ENCODE measurements at regions not wholly inside any gene's neighbourhood (a gene's known extent, or its start where the extent isn't known, plus 50 kb on each side); places are given as distances from the start of the nearest gene placed in this dataset.
"Not testable (repeated sequence)": the region's sequence is repeated elsewhere in the genome, so short reads cannot be mapped to it uniquely, and the experiment has no call there.

DNA sequence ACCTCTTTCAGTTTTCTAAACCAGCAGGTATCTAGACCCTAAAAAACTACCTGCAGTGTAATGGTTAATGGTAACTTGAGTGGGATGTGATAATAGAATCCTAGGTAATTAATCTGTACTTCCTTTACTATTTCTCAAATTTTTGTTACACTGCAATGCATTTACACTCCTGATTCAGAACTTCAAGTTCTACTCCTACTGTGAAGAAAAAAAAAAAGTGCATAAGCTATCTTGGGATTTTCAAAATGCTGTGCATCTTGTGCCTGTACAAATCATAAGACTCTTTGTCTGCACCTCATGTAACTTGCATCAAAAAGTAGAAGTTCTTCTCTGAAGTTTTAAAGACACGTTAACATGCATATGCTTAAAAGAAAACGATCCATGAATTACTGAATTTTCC lies 554.1 kb downstream of the CETN3 start:
- DNase-seq (ENCODE audit: low spot score): no peak

DNA sequence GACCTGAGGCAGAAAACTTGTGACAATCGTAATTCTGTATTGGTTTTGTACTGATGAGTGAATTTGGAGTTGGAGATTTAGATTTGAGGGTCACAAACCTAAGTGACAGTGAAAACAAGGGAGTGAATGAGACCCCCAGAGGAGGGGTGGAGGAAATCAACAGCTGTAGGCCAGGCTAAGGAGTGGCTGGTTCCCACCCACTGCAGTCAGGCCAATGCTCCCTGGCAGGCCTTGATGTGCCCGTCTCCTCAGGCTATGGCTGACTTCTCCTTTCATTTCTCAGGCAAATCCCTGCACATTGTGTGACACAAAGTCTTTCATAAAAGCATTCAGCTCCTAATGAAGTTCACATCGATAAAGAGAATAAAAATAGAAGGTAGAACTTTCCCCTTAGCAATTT lies 557.6 kb downstream of the CETN3 start:
- no peak for DNase-seq (ENCODE audit: low spot score)

DNA sequence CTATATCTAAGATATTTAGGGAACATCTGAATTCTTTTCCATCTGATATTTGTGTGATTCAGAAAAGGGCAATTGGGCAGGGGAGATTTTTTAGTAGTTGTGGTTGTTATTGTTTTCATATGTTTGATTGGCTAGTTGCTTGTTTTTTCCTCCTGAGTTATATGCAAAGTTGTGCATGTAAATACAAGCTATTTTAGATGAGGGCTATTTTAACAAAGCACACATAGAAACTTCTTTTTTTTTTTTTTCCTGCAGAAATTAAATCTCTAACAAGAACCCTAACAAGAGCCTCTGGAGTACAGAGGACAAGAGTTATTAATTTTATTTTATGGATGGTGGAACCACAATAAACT lies 559.1 kb downstream of the CETN3 start:
- DNase-seq (ENCODE audit: low spot score): no peak

DNA sequence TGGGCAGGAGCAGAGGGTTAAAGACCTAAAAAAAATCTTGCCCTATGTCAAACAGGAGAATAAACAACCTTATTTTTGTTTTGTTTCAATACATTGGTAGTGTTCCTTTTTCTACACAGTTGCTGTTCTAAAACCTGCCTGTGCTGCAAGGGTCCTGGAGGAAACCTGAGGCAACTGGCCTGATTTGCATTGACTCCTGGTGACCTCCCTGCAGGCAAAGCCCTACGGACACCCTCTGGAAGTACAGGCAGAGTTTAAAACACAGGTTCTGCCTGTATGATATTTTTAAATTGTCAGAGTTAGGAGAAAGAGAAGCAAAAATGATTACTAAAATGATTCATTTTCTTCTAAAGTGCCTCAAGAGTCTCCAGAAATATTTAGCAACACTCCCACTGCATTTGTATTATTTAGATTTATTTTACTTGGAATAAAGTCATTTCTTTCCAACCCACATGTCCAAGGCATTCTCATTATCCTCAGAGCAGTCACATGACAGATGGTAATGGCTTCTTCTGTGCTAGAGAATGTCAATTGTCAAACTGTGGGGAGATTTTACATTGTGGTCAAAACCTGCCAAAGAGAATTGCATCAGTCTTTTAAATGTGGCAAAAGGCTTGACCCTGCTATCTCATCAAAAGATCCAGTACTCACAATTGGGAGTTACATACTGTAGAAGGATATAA lies 559.6 kb downstream of the CETN3 start:
- DNase-seq (ENCODE audit: low spot score): no peak

DNA sequence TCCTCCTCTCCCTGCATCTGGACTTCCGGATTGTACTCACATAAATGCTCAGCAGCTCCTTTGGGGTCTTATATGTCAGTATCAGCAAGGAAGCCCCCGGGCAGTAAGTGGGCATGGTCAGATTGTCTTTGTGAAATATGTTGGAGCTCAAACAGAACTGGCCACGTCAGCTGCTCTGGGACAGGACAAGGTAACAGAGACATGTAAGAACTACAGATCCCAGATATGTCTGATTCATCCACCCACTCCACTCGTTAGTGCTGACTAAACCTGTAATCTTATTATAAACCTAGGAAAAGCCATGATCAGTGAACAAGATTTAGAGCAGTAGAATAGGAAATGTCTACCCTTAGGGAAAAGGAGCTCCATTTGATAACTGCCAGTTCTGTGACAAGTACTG lies 561.8 kb downstream of the CETN3 start:
- no peak for DNase-seq (ENCODE audit: low spot score)

DNA sequence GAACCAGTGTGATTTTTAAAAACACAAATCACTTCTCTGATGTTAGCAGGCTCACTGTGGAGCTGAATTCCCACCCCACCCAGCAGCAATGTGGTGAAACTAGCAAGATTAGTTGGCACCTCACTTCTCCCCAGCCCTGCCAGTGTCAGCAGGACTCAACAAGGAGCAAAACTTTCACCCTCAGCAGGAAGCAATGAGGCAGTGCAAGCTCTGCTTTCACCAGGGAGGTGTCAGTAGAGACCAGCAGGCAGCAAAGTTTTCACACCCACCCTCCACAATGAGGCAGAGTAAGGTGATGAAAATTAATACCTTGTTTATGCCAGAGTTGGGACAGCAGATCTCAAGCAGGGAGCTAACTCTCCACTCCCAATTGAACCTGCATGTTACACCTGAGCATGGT lies 565.0 kb downstream of the CETN3 start:
- no peak for DNase-seq (ENCODE audit: low spot score)

DNA sequence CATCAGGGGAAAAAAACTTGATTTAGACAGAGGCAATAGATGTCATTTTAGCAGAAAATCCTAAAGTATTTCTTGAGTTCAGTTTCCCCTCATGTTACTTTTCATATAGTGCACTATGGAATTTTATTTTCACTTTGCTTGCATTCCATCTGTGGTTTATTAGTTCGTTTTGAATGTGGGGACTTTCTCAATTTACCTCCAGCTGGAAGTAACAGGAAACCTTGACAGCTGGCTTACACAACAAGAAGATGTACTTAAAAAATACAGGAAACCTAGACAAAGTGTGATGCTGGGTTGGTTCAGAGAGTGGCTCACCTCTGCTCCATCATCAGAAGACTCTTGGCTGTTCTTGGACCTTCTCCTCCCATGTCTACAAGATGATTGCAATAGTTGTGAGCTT lies 567.0 kb downstream of the CETN3 start:
- no peak for DNase-seq (ENCODE audit: low spot score)

DNA sequence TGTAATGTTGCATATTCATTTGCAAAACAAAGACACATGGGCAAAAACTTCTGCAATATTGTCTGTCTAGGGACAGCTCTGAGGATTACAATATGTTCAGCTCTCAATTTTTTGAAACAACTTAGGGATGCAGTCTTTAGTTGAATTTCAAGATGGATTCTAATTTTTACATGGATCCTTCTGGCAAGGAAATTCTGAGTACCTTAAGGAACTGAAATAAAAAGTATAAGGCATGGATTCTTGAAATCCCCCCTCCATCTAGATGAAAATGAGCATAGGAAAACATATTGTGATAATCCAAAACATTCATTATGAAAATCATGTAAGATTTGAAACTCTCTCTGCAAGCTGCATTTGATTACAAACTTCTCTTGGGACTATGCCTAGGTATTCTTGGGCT lies 568.6 kb downstream of the CETN3 start:
- DNase-seq (ENCODE audit: low spot score): no peak

DNA sequence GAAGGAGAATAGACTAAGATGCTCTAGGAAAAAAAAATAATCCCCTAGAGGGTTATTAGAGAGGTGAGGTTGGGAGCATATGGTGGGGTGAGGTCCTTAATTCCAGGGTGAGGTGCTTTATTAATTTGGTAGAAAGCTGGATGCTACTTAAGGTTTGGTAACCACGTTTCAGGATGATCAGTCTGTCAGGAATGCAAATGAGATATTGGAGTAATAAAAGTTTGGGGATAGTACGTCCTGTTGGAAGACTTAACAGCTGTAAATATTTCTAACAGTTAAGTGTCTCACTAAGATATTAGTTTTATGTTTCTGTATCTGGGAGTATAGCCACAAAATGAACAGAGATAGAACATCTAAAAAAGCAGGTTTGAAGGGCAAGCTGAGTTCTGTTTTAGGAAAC lies 578.9 kb downstream of the CETN3 start:
- no peak for DNase-seq (ENCODE audit: low spot score)

DNA sequence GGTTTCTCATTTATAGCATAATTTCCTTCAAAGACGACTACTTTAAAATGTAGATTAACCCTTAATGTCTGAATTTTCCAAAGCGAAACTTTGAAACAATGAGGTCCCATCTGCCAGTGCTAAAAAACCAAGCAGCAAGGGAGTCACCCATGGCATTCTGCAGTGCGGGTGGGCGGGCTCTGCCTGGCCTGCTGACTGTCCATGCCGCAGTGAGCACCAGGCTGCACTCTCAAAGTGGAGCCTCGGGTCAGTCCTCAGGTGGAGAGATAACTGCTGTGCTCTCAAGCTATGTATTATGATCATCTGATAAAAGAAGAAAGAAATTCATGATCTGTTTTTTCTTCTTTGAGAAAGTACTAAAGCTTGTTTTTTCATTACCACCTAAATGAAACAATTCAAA lies 581.6 kb downstream of the CETN3 start:
- DNase-seq (ENCODE audit: low spot score): no peak

DNA sequence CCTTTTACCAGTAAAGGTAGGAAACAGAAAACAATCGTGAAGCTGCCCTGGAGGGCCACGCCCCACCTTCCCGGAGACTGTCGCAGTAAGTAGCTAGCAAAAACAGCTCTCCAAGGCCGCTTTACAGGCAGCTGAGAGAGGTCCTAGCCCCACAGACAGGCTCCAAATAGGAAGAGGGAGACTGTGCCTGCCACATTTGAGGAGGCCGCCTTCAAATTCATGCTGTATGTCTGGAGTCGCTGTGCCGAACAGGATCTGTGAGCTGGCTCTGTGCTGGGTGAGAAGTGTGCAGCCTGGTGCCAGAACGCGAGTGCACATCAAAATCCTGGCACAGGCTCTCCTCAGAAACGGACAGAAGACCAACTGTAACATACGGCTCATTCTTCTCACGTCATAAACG lies 582.2 kb downstream of the CETN3 start:
- no peak for DNase-seq (ENCODE audit: low spot score)

DNA sequence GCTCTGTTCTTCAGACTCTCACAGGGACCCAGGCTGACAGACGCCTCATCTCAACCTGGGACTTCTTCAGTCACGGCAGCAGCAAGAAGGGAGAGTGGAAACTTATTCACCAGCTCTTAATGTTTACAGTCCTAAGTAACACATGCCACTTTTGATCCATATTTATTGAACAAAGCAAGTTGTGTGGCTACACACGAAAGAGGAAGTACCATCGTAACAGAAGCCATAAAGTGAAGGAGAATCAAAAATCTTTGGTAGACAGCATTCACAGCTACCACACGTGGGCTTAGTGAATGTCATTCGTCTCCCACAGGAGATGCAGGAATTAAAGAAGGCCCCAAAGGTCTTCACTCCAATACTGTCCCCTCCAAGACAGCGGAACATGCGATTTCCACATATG lies 582.6 kb downstream of the CETN3 start:
- DNase-seq (ENCODE audit: low spot score): no peak

DNA sequence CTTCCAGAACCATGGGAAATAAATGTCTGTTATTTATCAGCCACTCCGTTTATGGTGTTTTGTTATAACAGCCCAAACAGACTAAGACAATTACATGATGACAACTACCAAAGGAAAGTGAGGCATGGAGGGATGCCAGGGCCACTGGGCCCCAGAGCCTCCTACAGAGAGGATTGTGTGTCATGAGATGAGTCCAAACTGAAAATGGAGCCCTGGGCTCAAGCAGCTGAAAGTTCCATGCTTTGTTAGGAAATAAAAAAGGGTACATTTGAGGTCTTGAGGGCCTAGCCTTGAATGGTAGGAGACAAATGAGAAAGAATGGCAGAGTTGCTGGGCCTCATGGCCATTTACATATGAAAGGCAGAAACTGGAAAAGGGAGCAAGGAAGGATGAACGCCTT lies 586.5 kb downstream of the CETN3 start:
- no peak for DNase-seq (ENCODE audit: low spot score)

DNA sequence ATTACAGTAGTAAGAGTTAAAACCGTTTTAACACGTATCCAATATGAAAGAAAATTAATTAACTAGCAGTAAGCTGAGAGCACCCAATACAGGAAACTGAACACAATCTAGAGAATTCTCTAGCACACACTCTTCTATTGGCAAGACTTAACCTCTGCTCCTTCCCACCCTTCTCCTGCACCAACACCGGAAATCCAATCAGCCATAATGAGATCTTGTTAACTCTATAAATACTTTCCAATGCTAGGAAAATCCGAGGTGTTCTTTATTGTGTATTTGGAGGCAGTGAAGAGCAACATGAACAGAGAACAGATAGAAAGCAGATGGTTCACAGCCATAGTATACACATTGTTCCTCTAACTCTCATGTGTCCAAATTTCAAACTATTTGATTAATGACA lies 591.7 kb downstream of the CETN3 start:
- DNase-seq (ENCODE audit: low spot score): no peak

DNA sequence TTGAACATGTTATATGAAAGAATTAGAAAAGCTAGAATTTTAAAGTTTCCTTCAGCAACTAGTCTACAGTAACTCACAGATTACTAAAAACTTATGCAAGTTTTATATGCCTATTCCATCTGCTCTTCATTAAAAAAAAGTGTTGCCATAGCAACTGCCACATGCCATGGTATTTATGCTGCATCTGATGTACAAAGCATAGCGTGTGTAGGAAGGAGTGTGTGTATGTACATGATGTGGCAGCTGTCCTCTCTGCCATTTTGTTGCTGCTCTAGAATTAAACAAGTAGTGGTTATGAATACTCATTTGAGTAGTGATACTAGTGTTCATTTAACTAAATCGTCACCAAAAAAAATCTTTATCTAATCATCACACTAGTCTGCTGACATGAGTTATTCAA lies 593.5 kb downstream of the CETN3 start:
- no peak for DNase-seq (ENCODE audit: low spot score)

DNA sequence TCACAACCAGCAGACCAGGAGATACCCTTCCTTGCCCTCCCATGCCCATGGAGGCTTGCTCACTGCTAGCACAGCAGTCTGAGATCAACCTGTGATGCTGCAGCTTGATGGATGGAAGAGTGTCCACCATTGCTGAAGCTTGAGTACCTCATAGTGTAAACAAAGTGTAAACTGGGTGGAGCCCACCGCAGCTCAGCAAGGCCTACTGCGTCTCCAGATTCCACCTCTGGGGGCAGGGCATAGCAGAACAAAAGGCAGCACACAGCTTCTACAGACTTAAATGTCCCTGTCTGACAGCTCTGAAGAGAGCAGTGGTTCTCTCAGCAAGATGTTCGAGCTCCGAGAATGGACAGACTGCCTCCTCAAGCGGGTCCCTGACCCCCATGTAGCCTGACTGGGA lies 608.8 kb downstream of the CETN3 start:
- not testable (repeated sequence) for DNase-seq (ENCODE audit: low spot score)

DNA sequence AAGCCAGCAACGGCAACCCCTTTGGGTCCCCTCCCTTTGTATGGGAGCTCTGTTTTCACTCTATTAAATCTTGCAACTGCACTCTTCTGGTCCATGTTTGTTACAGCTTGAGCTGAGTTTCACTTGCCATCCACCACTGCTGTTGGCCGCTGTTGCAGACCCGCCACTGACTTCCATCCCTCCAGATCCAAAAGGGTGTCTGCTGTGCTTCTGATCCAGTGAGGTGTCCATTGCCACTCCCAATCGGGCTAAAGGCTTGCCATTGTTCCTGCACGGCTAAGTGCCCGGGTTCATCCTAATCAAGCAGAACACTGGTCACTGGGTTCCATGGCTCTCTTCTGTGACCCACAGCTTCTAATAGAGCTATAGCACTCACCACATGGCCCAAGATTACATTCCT lies 615.1 kb downstream of the CETN3 start:
- DNase-seq (ENCODE audit: low spot score): not testable (repeated sequence)

DNA sequence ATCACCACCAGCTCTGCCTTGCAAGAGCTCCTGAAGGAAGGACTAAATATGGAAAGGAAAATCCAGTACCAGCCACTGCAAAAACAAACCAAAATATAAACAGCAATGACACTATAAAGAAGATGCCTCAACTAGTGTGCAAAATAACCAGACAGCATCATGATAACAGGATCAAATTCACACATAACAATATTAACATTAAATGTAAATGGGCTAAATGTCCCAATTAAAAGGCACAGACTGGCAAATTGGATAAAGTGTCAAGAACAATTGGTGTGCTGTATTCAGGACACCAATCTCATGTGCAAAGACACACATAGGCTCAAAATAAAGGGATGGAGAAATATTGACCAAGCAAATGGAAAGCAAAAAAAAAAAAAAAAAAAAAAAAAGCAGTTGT lies 629.8 kb downstream of the CETN3 start:
- not testable (repeated sequence) for DNase-seq (ENCODE audit: low spot score)

DNA sequence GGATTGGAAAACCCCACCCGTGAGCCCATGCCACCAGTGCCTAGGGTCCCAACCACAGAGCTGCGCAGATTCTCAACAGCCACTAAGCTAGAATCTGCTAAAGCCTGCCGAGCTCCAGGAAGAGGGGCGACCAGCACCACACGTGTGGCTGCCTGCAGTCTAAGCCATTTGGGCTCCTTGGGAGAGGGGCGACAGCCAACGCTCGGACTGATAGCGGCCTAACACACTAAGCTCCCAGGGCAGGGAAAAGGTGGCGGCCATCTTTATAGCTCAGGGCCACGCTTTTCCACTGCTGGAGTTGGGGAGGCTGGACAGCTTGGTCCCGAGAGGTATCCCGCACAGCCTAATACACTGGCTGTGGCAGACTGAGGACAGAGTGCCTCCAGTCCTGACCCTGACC lies 631.8 kb downstream of the CETN3 start:
- DNase-seq (ENCODE audit: low spot score): no peak

DNA sequence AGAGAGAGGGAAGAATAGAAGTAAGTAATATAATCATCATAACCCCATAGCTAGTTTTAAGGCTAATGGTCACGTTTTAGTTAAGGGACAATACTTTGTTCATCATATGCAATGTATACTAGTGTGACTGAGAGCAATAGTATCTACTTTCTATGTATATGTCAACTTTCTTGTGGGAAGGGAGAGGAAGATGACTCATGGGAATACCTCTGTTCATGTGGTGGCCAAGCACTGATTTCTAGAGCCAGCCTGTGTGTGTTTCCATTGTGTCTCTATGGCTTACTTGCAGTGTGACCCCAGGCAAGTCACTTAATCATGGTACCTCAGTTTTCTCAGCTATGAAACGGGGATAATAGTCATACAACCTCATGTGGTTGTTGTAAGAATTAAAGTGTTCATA lies 639.6 kb downstream of the CETN3 start:
- DNase-seq (ENCODE audit: low spot score): no peak

DNA sequence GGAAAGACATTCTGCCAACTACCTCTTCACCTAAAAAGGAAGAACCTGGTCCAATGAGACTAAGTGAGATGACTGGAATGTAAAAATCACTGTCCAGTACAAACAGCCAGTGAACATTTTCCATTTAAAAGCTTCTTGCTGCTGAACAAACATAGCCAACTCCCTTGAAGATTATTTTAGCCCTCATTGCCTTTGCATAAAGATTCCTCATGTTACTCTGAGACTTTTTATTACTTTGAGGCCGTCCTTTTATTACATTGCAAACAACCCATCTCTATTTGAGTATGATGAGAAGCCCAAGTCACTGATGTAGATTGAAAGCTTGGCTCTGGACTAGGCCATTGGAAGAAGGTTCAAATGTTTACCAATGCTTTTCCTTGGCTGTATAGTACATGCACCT lies 649.8 kb downstream of the CETN3 start:
- no peak for DNase-seq (ENCODE audit: low spot score)

DNA sequence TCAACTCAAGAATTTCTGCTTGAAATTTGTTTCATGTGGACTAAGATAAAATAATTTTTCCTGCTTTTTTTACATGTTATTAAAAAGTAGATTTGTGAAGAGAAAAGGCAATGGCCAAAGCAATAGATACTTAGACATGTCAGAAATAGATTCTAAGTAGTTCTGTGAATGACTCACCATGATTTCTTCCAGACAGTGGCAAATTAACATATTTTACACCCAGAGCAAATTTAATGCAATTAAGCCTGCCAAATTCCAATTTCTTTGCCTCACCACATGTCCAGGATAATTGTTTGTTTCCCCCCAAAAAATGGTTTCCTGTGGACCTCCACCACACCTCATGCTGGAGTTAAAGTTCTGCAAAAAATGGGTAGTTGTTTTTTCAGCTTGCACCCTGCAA lies 651.4 kb downstream of the CETN3 start:
- DNase-seq (ENCODE audit: low spot score): no peak

DNA sequence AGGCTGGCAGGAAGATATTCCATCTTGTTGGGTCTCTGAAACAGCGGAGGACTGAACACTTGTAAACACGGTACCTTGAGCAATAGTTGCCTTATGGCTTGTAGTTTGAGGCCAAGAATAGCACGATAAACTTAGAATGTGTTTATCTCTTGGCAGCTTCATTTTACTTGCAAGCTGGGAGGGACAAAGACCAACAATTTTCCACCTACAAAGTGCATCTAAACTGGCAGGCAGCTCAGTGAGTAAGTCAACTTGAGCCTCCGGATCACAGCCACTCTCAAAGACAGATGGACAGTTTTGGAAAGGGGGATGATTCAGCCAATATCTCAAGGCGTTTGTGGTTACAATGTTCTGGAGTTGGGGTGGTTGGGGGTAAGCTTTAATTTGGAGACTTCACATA lies 652.6 kb downstream of the CETN3 start:
- no peak for DNase-seq (ENCODE audit: low spot score)

DNA sequence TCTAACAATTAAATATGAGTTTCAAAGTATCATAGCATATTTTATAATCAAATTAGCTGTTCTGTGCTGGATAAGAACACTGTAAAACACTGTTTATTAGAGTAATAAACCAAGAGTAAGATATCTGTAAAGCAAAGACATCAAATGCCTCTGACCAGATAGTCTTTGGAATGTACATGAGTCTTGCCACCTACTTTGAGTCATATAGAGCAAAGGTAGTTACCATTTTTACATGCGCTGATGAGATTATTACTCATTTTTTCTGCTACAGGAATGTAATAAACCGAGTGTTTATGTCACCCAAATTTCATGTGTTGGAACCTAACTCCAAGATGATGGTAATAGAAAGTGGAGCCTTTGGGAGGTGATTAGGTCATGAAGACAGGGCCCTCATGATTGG lies 654.5 kb downstream of the CETN3 start:
- DNase-seq (ENCODE audit: low spot score): no peak

All from mesenteric fat pad (tissue), 1 donor.